Loucy (cell line): ENCODE measurements at regions not wholly inside any gene's neighbourhood (a gene's known extent, or its start where the extent isn't known, plus 50 kb on each side); places are given as distances from the start of the nearest gene placed in this dataset.

Experiments used
- H2AFZ ChIP-seq: fragments of 200-600 bp; sonication (generic); 2 replicates; pipeline ENCODE4 v1.6.0; 2016; ENCODE audit warnings: antibody characterized with exemption, mild to moderate bottlenecking, low read length, moderate library complexity
- H3F3A ChIP-seq: fragments of 200-600 bp; 2 replicates; pipeline ENCODE4 v1.6.0; 2016; ENCODE audit warnings: antibody characterized with exemption, low read depth, mild to moderate bottlenecking
- H3K27me3 ChIP-seq: fragments of 200-600 bp; sonication (generic); 2 replicates; pipeline ENCODE4 v1.6.1; 2014; ENCODE audit warnings: low read length, mild to moderate bottlenecking; ENCODE audit not compliant: insufficient read depth, poor library complexity, severe bottlenecking
- H3K36me3 ChIP-seq: fragments of 200-600 bp; sonication (generic); 2 replicates; pipeline ENCODE4 v1.6.1; 2016; ENCODE audit warnings: low read length; ENCODE audit not compliant: insufficient read depth
- H3K4me1 ChIP-seq: fragments of 200-600 bp; sonication (generic); 2 replicates; pipeline ENCODE4 v1.5.1; 2014; ENCODE audit warnings: low read length, mild to moderate bottlenecking; ENCODE audit not compliant: insufficient read depth, poor library complexity, severe bottlenecking
- H3K4me2 ChIP-seq: fragments of 200-600 bp; sonication (generic); 2 replicates; pipeline ENCODE4 v1.6.0; 2014; ENCODE audit warnings: antibody characterized with exemption, low read length, low read depth, mild to moderate bottlenecking; ENCODE audit not compliant: poor library complexity, severe bottlenecking
- H3K4me3 ChIP-seq: fragments of 200-600 bp; sonication (generic); 2 replicates; pipeline ENCODE4 v1.5.1; 2014; ENCODE audit warnings: low read length, mild to moderate bottlenecking, mixed read lengths; ENCODE audit not compliant: poor library complexity, severe bottlenecking
- H3K79me2 ChIP-seq: fragments of 200-600 bp; sonication (generic); 2 replicates; pipeline ENCODE4 v1.6.1; 2014; ENCODE audit warnings: low read length; ENCODE audit not compliant: insufficient read depth
- H3K9ac ChIP-seq: fragments of 200-600 bp; sonication (generic); 2 replicates; pipeline ENCODE4 v1.6.0; 2014; ENCODE audit warnings: mild to moderate bottlenecking, low read depth, low read length, moderate library complexity; ENCODE audit not compliant: poor library complexity, severe bottlenecking
- H3K9me2 ChIP-seq: fragments of 200-600 bp; sonication (generic); replicated peaks from 2 replicates; pipeline ENCODE4 v1.6.1; 2016; ENCODE audit warnings: low read depth, low read length, mixed read lengths
- H3K9me3 ChIP-seq: fragments of 200-600 bp; sonication (generic); 2 replicates; pipeline ENCODE4 v1.6.1; 2014; ENCODE audit warnings: mild to moderate bottlenecking, antibody characterized with exemption, low read length, low read depth; ENCODE audit not compliant: insufficient read depth
- H4K20me1 ChIP-seq: fragments of 200-600 bp; sonication (generic); 2 replicates; pipeline ENCODE4 v1.6.0; 2014; ENCODE audit warnings: antibody characterized with exemption, low read length, mild to moderate bottlenecking; ENCODE audit not compliant: insufficient read depth, poor library complexity, severe bottlenecking
- CTCF ChIP-seq: fragments of 200-600 bp; sonication (generic); conservative IDR thresholded peaks from 2 replicates; pipeline ENCODE4 v1.5.1; 2014; ENCODE audit warnings: mild to moderate bottlenecking, antibody characterized with exemption, low read length
- EZH2phosphoT487 ChIP-seq: fragments of 200-600 bp; IDR thresholded peaks from 2 replicates; pipeline ENCODE4 v1.6.1; 2018; ENCODE audit warnings: antibody characterized with exemption, mild to moderate bottlenecking, moderate library complexity, borderline replicate concordance

GRCh38 chr6:123742626-123743025 is 61.0 kb upstream of the NKAIN2 start:
- Histone ChIP-seq H3K9ac (no peak overlapping the region), H3K36me3 (no peaks in the 10 kb centered on the region), H3K4me2 (no peak overlapping the region), H3K79me2 (no peaks in the 10 kb centered on the region), H3K4me3 (no peak overlapping the region), H3K4me1 (no peaks in the 10 kb centered on the region), H2AFZ (no peak overlapping the region), H3K9me3 (no peaks in the 10 kb centered on the region), H4K20me1 (no peaks in the 10 kb centered on the region), H3K27me3 (no peaks in the 10 kb centered on the region), H3K9me2 (no peaks in the 10 kb centered on the region), H3F3A (no peaks in the 10 kb centered on the region)
- TF ChIP-seq CTCF (no peak), EZH2phosphoT487 (no peak)

DNA sequence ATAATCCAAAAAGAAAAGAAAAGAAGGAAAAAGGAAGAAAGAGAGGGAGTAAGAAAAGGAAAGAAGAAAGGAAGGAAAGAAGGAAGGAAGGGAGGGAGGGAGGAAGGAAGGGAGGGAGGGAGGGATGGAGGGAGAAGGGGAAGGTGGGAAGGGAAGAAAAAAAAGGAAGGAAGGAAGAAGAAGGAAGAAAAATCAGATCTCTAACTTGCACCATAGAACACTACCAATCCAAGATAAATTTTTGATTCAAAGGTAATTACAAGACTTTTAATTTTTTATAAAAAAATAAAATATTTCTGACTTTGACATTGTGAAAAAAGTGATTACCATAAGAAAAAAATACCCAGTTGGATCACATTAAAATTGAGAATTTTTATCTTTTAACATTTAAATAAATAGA is 70.5 kb upstream of the NKAIN2 start:
- no peaks in the 10 kb centered on the region for H3K36me3 ChIP-seq
- no peaks in the 10 kb centered on the region for H4K20me1 ChIP-seq
- H3K4me1 ChIP-seq = no peaks in the 10 kb centered on the region
- no peaks in the 10 kb centered on the region for H3K9me2 ChIP-seq
- no peak overlapping the region for H3K4me2 ChIP-seq
- H3K9me3 ChIP-seq = no peaks in the 10 kb centered on the region
- H2AFZ ChIP-seq = no peak overlapping the region
- H3K4me3 ChIP-seq = no peak overlapping the region
- no peaks in the 10 kb centered on the region for H3K79me2 ChIP-seq
- no peak for TF ChIP-seq EZH2phosphoT487
- TF ChIP-seq CTCF = no peak
- no peak overlapping the region for H3K9ac ChIP-seq
- no peaks in the 10 kb centered on the region for H3F3A ChIP-seq
- H3K27me3 ChIP-seq = no peaks in the 10 kb centered on the region

GRCh38 chr6:123716506-123716905 is 79.8 kb upstream of the TRDN start:
- TF ChIP-seq CTCF (no peak), EZH2phosphoT487 (no peak)
- H3K9me3 ChIP-seq = no peaks in the 10 kb centered on the region
- no peak overlapping the region for H2AFZ ChIP-seq
- no peak overlapping the region for H3K4me2 ChIP-seq
- H3K4me1 ChIP-seq = no peaks in the 10 kb centered on the region
- no peaks in the 10 kb centered on the region for H3K9me2 ChIP-seq
- H4K20me1 ChIP-seq = no peaks in the 10 kb centered on the region
- no peak overlapping the region for H3K9ac ChIP-seq
- H3K79me2 ChIP-seq = no peaks in the 10 kb centered on the region
- no peak overlapping the region for H3K4me3 ChIP-seq
- no peaks in the 10 kb centered on the region for H3K27me3 ChIP-seq
- H3F3A ChIP-seq = no peaks in the 10 kb centered on the region
- no peaks in the 10 kb centered on the region for H3K36me3 ChIP-seq
